Lower leg skin (tissue), 4 donors: ENCODE measurements at regions not wholly inside any gene's neighbourhood (a gene's known extent, or its start where the extent isn't known, plus 50 kb on each side); places are given as distances from the start of the nearest gene placed in this dataset.

Experiments used
- DNase-seq, 2 donors: peaks; one replicate each; pipeline ENCODE4 v3.0.0-alpha.2; 2019; ENCODE audit warnings: low spot score in 2 of 2
- H3K4me3 ChIP-seq: fragments of 200-600 bp; sonication (generic); 2 replicates; pipeline ENCODE4 v1.5.1; 2017; ENCODE audit warnings: mild to moderate bottlenecking, low read depth; ENCODE audit not compliant: poor library complexity, severe bottlenecking
- CTCF ChIP-seq, 3 donors: fragments of 450-650 bp; IDR thresholded peaks; one replicate each; pipeline ENCODE4 v1.5.1; 2016; ENCODE audit warnings: antibody characterized with exemption in 3 of 3, mild to moderate bottlenecking in 3 of 3, moderate library complexity in 2 of 3
- POLR2A ChIP-seq, 2 donors: fragments of 450-650 bp; IDR thresholded peaks; one replicate each; pipeline ENCODE4 v1.6.1; 2016 to 2017; ENCODE audit warnings: antibody characterized with exemption in 2 of 2, mild to moderate bottlenecking in 1 of 2, moderate library complexity in 1 of 2
- WGBS, 2 donors: methylation state at CpG; one replicate each; pipeline ENCODE4 v1.1.5; 2018; 5-methylcytosine and 5-hydroxymethylcytosine counted together
- intact Hi-C: fragments of 100-400 bp; cut with DNase I; formaldehyde crosslinking; loops from one replicate; pipeline ENCODE4 v1.15.0; 2023; ENCODE audit warnings: low total_unique reads

GRCh38 chr6:79422666-79423065, 114.6 kb downstream of the LCA5 start:
- DNase-seq, result no peak
- H3K4me3 ChIP-seq, result no peak overlapping the region
- 63 to 70% methylated on average over 1 of the region's 1 CpG for WGBS, 2 donors
- intact Hi-C loops, result no loop called here
- no peak for TF ChIP-seq CTCF (IDR thresholded peaks at IDR 0.05)
- TF ChIP-seq POLR2A (IDR thresholded peaks at IDR 0.05), result no peak

DNA sequence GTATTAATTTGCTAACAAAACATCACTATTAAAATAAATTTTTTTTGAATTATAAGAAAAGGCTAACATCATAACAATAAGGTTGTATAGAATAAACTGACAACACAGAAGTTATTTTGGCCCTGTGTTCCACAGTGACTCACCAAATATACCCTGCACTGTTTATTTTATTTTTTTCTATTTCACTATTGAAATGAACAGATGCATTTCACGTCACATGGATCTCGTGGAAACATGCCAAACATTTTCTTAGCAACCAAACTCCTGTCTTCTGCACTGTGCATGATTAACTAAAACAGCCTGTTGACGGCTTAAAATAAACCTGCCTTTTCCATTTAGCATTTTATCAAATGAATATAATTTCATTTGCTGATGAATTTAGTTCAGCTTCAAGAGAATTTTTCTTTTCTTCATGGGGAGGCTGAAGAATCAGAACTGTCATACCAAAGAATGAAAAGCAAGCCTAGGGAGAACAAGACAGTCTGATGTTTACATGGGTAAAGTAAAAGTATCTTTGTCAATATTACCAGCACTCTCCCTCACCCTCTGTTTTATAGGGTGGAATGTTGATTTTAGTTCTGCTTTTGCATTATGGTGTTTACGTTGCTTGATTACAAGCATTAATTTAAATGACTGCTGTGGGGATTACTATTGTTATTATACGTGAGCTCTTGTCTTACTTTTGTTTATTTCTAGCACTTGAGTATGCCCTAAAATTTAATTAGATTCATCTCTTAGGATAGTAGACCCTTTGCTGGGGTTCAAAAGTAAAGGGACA, 115.3 kb downstream of the LCA5 start:
- 23 to 28% methylated on average over 5 of the region's 5 CpGs for WGBS, 2 donors
- peak in 1 of 2 donors; percentile 38 for DNase-seq
- TF ChIP-seq CTCF (IDR thresholded peaks at IDR 0.05), result no peak
- no peak for TF ChIP-seq POLR2A (IDR thresholded peaks at IDR 0.05)
- intact Hi-C loops, result no loop called here
- H3K4me3 ChIP-seq, result no peak overlapping the region

- no peak overlapping the region for H3K4me3 ChIP-seq
- intact Hi-C loops, result no loop called here
- TF ChIP-seq CTCF (IDR thresholded peaks at IDR 0.05), result no peak
- TF ChIP-seq POLR2A (IDR thresholded peaks at IDR 0.05), result no peak
- 91 to 92% methylated on average over 4 of the region's 4 CpGs for WGBS, 2 donors
- no peak for DNase-seq
These were observed 116.2 kb downstream of the LCA5 start for GRCh38 chr6:79421001-79421411.

DNA sequence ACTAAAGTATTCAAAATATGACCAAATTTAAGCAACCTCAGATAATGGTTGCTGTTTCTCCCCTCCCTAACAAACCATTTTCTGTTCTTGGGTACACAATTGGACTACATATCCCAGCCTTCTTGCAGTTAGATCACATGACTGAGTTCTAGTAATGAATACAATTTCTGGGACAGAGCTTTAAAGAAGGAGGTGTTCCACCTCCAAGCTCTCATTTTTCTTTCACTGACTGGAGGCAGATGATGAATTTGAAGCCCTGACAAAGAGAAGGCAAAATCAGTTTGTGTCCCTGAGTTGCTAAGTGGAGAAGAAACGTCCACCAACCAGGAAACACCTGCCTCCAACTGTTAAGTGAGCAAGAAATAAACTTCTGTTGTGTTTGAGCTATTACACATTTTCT, 117.2 kb downstream of the LCA5 start:
- no peak overlapping the region for H3K4me3 ChIP-seq
- no peak for DNase-seq
- TF ChIP-seq POLR2A (IDR thresholded peaks at IDR 0.05), result no peak
- TF ChIP-seq CTCF (IDR thresholded peaks at IDR 0.05), result no peak
- intact Hi-C loops, result no loop called here
- WGBS, 2 donors, result 50 to 61% methylated on average over 1 of the region's 1 CpG

DNA sequence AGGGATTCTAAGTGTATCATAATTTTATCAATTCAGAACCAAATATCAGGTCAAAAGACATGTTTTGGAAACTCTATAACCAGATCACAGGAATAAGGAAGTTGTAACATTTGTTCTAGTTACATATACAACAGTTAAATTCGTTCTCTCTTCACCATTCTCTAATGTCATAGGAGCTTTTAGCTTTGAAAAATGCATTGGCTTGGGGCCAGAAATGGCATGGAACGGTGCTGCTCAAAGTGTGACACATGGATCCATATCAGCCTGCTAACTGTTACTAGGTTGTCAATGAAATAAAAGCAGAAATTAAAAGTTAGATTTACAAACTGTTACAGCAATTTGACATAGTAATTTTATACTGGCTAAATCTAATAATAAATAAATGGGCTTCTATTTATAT, 120.3 kb downstream of the LCA5 start:
- intact Hi-C loops, result no loop called here
- WGBS, 2 donors, result 41 to 51% methylated on average over 2 of the region's 2 CpGs
- no peak for TF ChIP-seq POLR2A (IDR thresholded peaks at IDR 0.05)
- DNase-seq, result no peak
- H3K4me3 ChIP-seq, result no peak overlapping the region

DNA sequence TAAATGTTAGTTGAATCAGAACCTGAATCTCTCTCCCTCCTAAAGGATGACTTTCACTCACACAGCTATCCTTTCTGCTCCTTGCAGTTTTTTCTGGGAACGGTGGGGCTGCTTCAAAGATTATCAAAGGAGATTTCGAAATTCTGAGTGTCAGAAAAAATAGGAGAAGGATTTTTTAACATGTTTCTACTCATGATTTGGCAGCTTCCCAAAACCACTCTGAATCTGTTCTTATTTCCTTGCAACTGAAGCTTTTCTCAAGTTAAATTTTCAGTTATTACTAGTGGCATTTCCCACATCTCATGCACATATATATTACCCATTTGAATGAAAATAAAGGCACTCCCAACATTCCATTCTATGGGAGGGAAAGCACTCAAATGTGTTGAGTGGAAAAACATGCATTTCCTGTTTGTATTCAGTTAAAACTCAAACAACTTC, 123.6 kb downstream of the LCA5 start:
- TF ChIP-seq POLR2A (IDR thresholded peaks at IDR 0.05), result no peak
- no peak for TF ChIP-seq CTCF (IDR thresholded peaks at IDR 0.05)
- no peak overlapping the region for H3K4me3 ChIP-seq
- no peak for DNase-seq
- intact Hi-C loops, result no loop called here
- 10 to 13% methylated on average over 2 of the region's 2 CpGs for WGBS, 2 donors
